Right lobe of liver (tissue), 4 donors: ENCODE measurements at regions not wholly inside any gene's neighbourhood (a gene's known extent, or its start where the extent isn't known, plus 50 kb on each side); places are given as distances from the start of the nearest gene placed in this dataset.

Experiments
- POLR2A ChIP-seq: fragments of 450-650 bp; IDR thresholded peaks from one replicate; pipeline ENCODE4 v1.6.1; 2017; ENCODE audit warnings: antibody characterized with exemption, mild to moderate bottlenecking
- TF ChIP-seq, protein P1 (sequence below), 4 donors: fragments of 200-600 bp in 3 of 4; fragments of 450-650 bp in 1 of 4; IDR thresholded peaks; one replicate each; pipeline versions ENCODE4 v1.5.1 to v1.8.0; 2016 to 2022; ENCODE audit warnings: antibody characterized with exemption in 4 of 4, mild to moderate bottlenecking in 2 of 4
- donor health status: DM: no; HTN: no; CAD: no.
- donor health status: DM: no; HTN: no; CAD: no.
- donor health status: DM: no; HTN: yes; CAD: no.

DNA sequence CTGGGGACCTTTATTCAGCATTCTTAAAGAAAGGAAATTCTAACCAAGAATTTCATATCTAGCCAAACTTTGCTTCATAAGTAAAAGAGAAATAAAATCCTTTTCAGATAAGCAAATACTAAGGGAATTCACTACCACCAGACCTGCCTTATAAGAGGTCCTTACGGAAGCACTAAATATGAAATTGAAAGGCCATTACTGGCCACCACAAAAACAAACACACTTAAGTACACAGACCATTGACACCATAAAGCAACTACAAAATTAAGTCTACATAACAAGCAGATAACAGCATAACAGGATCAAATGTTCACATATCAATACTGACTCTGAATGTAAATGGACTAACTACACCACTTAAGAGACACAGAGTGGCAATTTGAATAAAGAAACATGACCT lies 361.4 kb upstream of the POU5F2 start:
- TF ChIP-seq, protein P1, sequence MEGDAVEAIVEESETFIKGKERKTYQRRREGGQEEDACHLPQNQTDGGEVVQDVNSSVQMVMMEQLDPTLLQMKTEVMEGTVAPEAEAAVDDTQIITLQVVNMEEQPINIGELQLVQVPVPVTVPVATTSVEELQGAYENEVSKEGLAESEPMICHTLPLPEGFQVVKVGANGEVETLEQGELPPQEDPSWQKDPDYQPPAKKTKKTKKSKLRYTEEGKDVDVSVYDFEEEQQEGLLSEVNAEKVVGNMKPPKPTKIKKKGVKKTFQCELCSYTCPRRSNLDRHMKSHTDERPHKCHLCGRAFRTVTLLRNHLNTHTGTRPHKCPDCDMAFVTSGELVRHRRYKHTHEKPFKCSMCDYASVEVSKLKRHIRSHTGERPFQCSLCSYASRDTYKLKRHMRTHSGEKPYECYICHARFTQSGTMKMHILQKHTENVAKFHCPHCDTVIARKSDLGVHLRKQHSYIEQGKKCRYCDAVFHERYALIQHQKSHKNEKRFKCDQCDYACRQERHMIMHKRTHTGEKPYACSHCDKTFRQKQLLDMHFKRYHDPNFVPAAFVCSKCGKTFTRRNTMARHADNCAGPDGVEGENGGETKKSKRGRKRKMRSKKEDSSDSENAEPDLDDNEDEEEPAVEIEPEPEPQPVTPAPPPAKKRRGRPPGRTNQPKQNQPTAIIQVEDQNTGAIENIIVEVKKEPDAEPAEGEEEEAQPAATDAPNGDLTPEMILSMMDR (IDR thresholded peaks at IDR 0.05) = no peak
- no peak for TF ChIP-seq POLR2A
